ENCODE measurements at regions not wholly inside any gene's neighbourhood (a gene's known extent, or its start where the extent isn't known, plus 50 kb on each side); places are given as distances from the start of the nearest gene placed in this dataset.

GRCh38 chr13:39803156-39803555, 147.7 kb downstream of the COG6 start:
- H3K27me3 Mint-ChIP-seq (ENCODE audit: low read depth): no peaks in the 10 kb centered on the region

DNA sequence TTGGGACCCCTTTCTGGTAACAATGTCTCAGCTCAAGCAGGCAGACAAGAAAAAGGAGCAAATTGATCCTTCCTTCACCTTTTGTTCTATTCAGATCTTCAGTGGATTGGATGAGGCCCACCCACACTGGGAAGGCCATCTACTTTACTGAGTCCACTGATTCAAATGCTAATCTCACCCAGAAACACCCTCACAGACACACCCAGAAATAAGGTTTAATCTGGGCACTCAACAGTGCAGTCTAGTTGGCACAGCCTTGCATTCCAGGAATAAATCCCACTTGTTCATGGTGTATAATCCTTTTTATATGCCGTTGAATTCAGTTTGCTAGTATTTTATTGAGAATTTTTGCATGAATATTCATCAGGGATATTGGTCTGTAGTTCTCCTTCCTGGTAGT, 148.4 kb downstream of the COG6 start:
- Mint-ChIP-seq H3K27ac (no peak overlapping the region), H3K36me3 (ENCODE audit: low read depth) (peaks cover 2% of the 10 kb centered on the region), H3K4me1 (ENCODE audit: low read depth) (no peaks in the 10 kb centered on the region), H3K9me3 (peaks cover 20% of the 10 kb centered on the region), H3K4me3 (no peak overlapping the region), H3K27me3 (ENCODE audit: low read depth) (no peaks in the 10 kb centered on the region)

More at GRCh38 chr13:39803156-39803555, 147.7 kb downstream of the COG6 start:
- Mint-ChIP-seq H3K27ac (no peak overlapping the region), H3K4me3 (no peak overlapping the region), H3K4me1 (ENCODE audit: low read depth) (no peaks in the 10 kb centered on the region), H3K36me3 (ENCODE audit: low read depth) (peaks cover 2% of the 10 kb centered on the region), H3K9me3 (peaks cover 20% of the 10 kb centered on the region)

DNA sequence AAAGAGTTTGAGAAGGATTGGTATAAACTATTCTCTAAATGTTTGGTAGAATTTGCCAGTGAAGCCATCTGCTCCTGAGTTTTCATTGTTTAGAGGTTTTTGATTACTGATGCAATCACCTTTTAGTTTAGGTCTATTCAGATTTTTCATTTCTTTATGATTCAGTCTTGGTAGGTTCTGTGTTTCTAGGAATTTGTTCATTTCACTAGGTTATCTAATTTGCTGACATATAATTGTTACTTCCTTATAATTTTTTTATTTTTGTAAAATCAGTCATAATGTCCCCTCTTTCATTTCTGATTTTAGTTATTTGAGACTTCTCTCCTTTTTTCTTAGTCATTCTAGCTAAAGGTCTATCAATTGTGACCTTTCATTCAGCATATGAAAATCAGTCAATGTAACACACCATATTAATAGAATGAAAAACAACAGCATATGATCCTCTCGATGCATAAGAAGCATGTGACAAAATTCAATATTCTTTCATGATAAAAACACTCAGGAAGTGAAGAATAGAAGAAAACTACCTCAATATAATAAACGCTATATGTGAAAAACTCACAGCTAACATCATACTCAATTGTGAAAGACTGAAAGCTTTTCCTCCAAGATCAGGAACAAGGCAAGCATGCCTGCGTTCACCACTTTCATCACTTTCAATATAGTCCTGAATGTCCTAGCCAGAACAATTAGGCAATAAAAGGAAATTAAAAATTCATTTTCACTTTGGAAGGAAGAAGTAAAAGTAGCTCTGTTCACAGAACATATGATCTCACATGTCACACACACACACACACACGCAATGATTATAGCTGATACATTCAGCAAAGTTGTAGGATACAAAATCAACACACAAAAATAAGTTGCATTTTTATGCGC, 149.1 kb downstream of the COG6 start:
- Mint-ChIP-seq H3K4me1 (ENCODE audit: low read depth) (no peaks in the 10 kb centered on the region), H3K36me3 (ENCODE audit: low read depth) (peaks cover 2% of the 10 kb centered on the region), H3K9me3 (peaks cover 17% of the 10 kb centered on the region), H3K4me3 (no peak overlapping the region), H3K27ac (no peak overlapping the region), H3K27me3 (ENCODE audit: low read depth) (no peaks in the 10 kb centered on the region)

- H3K9me3 Mint-ChIP-seq: no peaks in the 10 kb centered on the region
- no peaks in the 10 kb centered on the region for H3K36me3 Mint-ChIP-seq (ENCODE audit: low read depth)
- no peak overlapping the region for H3K4me3 Mint-ChIP-seq
- no peak overlapping the region for H3K27ac Mint-ChIP-seq
- no peaks in the 10 kb centered on the region for H3K4me1 Mint-ChIP-seq (ENCODE audit: low read depth)
- H3K27me3 Mint-ChIP-seq (ENCODE audit: low read depth): no peaks in the 10 kb centered on the region
Observed at GRCh38 chr13:39809466-39809865, 154.0 kb downstream of the COG6 start.

DNA sequence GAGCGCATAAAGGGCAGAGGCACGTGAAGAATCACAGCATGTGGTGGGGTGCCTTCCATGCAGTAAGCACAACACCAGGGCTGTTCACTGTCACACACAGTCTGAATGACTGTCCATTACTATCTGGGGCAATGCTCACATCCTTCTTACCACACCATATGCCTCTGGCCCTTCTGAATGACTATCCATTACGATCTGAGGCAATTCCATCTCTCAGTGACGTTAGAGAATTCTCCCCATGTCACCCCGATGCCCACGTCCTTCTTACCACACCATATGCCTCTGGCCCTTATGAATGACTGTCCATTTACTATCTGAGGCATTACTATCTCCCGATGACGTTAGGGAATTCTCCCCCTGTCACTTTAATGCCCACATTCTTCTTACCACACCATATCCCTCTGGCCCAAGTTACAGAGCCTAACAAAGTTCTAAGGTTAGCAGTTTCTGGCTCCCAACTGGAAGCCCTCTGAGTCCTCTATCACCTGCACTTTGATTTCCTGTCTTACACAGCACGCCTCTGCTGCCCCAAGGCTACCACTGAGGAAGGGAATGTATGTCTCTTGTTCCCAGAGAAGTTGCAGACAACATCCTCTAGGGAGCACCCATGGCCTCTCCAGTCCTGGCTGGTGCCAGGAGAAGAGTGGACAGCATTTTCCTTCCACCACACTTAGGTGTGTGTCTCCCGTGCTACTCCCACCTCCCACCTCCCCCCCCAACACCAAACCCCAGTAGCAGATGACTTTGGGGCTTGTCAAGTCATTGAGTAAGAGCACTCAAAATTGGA, 154.8 kb downstream of the COG6 start:
- Mint-ChIP-seq H3K27ac (no peak overlapping the region), H3K4me1 (ENCODE audit: low read depth) (no peaks in the 10 kb centered on the region), H3K9me3 (no peaks in the 10 kb centered on the region), H3K27me3 (ENCODE audit: low read depth) (no peaks in the 10 kb centered on the region), H3K4me3 (no peak overlapping the region), H3K36me3 (ENCODE audit: low read depth) (no peaks in the 10 kb centered on the region)

DNA sequence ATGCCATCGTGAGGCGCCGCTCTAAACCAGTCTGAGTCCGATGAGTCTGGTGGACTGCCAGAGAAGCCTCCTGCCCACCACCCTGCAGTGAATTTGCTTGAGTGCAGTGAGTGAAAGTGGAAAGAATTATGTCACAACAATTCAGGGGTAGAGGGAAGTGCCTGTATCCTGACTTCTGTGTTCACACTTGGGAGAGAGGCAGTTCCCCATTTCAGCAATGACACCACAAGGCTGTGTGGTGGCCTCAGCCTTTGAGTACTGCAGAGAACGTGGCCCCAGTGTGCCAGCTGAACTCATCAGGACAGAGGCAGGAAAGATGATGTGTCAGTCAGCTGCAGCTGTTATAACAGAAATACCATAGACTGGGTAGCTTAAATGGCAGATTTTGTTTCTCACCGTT, 155.6 kb downstream of the COG6 start:
- H3K36me3 Mint-ChIP-seq (ENCODE audit: low read depth): no peaks in the 10 kb centered on the region
- no peaks in the 10 kb centered on the region for H3K27me3 Mint-ChIP-seq (ENCODE audit: low read depth)
- H3K27ac Mint-ChIP-seq: no peak overlapping the region
- no peaks in the 10 kb centered on the region for H3K4me1 Mint-ChIP-seq (ENCODE audit: low read depth)
- no peak overlapping the region for H3K4me3 Mint-ChIP-seq
- no peaks in the 10 kb centered on the region for H3K9me3 Mint-ChIP-seq

GRCh38 chr13:39811696-39812095, 156.2 kb downstream of the COG6 start:
- Mint-ChIP-seq H3K27ac (no peak overlapping the region), H3K4me1 (ENCODE audit: low read depth) (no peaks in the 10 kb centered on the region), H3K9me3 (no peaks in the 10 kb centered on the region), H3K36me3 (ENCODE audit: low read depth) (no peaks in the 10 kb centered on the region), H3K27me3 (ENCODE audit: low read depth) (no peaks in the 10 kb centered on the region), H3K4me3 (no peak overlapping the region)

- Mint-ChIP-seq H3K27me3 (ENCODE audit: low read depth) (no peaks in the 10 kb centered on the region), H3K4me3 (no peak overlapping the region), H3K4me1 (ENCODE audit: low read depth) (no peaks in the 10 kb centered on the region), H3K27ac (no peak overlapping the region), H3K36me3 (ENCODE audit: low read depth) (no peaks in the 10 kb centered on the region), H3K9me3 (no peaks in the 10 kb centered on the region)
Observed at GRCh38 chr13:39815345-39816111, 160.1 kb downstream of the COG6 start.

DNA sequence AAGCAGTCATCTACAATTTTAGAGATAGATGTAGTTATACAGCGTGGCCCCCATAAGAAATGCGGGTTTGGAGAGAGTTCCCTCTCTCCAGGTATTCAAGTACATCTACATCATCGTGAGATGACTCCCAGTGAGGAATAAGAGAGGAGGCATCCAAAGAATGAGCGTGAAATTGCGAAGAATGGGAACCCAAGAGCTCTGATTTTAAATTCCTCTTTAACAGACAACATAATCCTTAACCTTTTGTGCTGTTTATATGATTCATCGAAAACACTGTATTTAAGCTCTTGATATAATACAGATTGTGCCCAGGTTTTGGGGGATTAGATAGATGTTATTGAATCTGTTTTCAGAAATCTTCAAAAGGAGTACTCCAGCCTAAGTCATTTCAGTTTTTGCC, 161.5 kb downstream of the COG6 start:
- no peak overlapping the region for H3K4me3 Mint-ChIP-seq
- no peaks in the 10 kb centered on the region for H3K9me3 Mint-ChIP-seq
- no peaks in the 10 kb centered on the region for H3K27me3 Mint-ChIP-seq (ENCODE audit: low read depth)
- no peaks in the 10 kb centered on the region for H3K36me3 Mint-ChIP-seq (ENCODE audit: low read depth)
- H3K27ac Mint-ChIP-seq: no peak overlapping the region
- H3K4me1 Mint-ChIP-seq (ENCODE audit: low read depth): peaks cover 7% of the 10 kb centered on the region

DNA sequence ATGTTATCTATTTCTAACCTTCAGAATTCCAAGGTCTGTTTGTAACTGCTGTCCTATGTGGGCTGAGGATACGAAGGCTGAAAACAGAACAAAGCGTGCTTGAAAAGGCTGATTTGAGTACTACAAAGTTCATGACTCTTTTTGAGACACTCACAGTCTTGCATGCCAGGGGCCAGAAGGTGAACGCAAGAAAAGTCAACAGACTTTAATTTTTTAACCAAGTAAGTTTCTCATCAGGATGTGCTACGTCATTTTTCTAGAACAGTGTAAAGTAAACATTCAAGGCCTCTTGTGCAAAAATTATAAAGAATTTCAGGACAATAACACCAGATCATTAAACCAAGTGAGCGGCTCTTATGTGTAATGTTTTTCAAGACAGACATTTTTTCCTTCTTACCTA, 163.5 kb downstream of the COG6 start:
- Mint-ChIP-seq H3K27ac (no peak overlapping the region), H3K27me3 (ENCODE audit: low read depth) (no peaks in the 10 kb centered on the region), H3K9me3 (no peaks in the 10 kb centered on the region), H3K4me1 (ENCODE audit: low read depth) (peaks cover 24% of the 10 kb centered on the region), H3K4me3 (no peak overlapping the region), H3K36me3 (ENCODE audit: low read depth) (peaks cover under 1% of the 10 kb centered on the region)

GRCh38 chr13:39820606-39821005, 165.1 kb downstream of the COG6 start:
- H3K9me3 Mint-ChIP-seq: no peaks in the 10 kb centered on the region
- H3K27ac Mint-ChIP-seq: no peak overlapping the region
- peaks cover 1% of the 10 kb centered on the region for H3K36me3 Mint-ChIP-seq (ENCODE audit: low read depth)

DNA sequence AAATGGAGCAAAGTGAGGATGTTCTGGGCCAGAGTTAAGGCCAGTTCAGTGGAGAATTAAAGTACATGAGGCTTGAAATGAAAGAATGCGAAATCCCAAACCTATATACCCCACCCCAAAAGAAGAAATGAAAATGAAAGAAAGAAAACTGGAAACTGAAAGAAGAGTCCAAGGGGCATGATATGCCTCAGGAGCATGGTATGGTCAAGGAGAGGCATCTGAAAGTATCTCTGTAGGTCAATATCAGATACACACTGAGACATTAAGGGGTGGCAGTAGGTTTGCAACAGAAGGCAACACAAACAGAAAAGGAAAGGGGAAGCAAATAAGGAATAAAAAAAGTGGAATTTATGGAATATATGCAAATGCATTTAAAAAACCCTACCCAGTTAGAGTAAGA, 166.5 kb downstream of the COG6 start:
- peak overlapping the region; percentile 33 for H3K27ac Mint-ChIP-seq
- H3K9me3 Mint-ChIP-seq: no peaks in the 10 kb centered on the region
- peak overlapping the region; percentile 50 for H3K4me3 Mint-ChIP-seq
- H3K27me3 Mint-ChIP-seq (ENCODE audit: low read depth): no peaks in the 10 kb centered on the region
- H3K36me3 Mint-ChIP-seq (ENCODE audit: low read depth): peaks cover 1% of the 10 kb centered on the region
- peaks cover 24% of the 10 kb centered on the region for H3K4me1 Mint-ChIP-seq (ENCODE audit: low read depth)

More at GRCh38 chr13:39820606-39821005, 165.1 kb downstream of the COG6 start:
- Mint-ChIP-seq H3K4me1 (ENCODE audit: low read depth) (peaks cover 24% of the 10 kb centered on the region), H3K27me3 (ENCODE audit: low read depth) (no peaks in the 10 kb centered on the region), H3K4me3 (no peak overlapping the region)

GRCh38 chr13:39822437-39822836, 167.0 kb downstream of the COG6 start:
- Mint-ChIP-seq H3K4me1 (ENCODE audit: low read depth) (peaks cover 24% of the 10 kb centered on the region), H3K36me3 (ENCODE audit: low read depth) (peaks cover 1% of the 10 kb centered on the region), H3K27ac (no peak overlapping the region), H3K4me3 (no peak overlapping the region), H3K27me3 (ENCODE audit: low read depth) (no peaks in the 10 kb centered on the region), H3K9me3 (no peaks in the 10 kb centered on the region)

- Mint-ChIP-seq H3K27me3 (ENCODE audit: low read depth) (no peaks in the 10 kb centered on the region), H3K36me3 (ENCODE audit: low read depth) (peaks cover 1% of the 10 kb centered on the region), H3K27ac (peak overlapping the region; percentile 16), H3K4me3 (peak overlapping the region; percentile 65), H3K4me1 (ENCODE audit: low read depth) (peaks cover 24% of the 10 kb centered on the region), H3K9me3 (no peaks in the 10 kb centered on the region)
Observed at GRCh38 chr13:39823063-39823713, 167.7 kb downstream of the COG6 start.

Measured in T-helper 1 cell treated with Interleukin-12 subunit alpha and Interleukin-12 subunit beta and Interleukin-4 antibody, amounts not matched to agents 30 μg/mL and 1 μg/mL, for 36 hours (primary cell).